ENCODE measurements at regions not wholly inside any gene's neighbourhood (a gene's known extent, or its start where the extent isn't known, plus 50 kb on each side); places are given as distances from the start of the nearest gene placed in this dataset.

- no peak overlapping the region for H2AK5ac ChIP-seq (ENCODE audit: insufficient read length, low read length)
- no peak overlapping the region for H4K91ac ChIP-seq (ENCODE audit: insufficient read length, low read depth, low read length)
Observed at GRCh38 chr2:150222942-150223341, 264.5 kb downstream of the RND3 start.

More at GRCh38 chr2:150222942-150223341, 264.5 kb downstream of the RND3 start:
- Histone ChIP-seq H2BK120ac (ENCODE audit: low read depth, low read length, poor library complexity, severe bottlenecking) (no peak overlapping the region), H2BK15ac (ENCODE audit: low read depth, low read length) (no peak overlapping the region), H2BK12ac (ENCODE audit: insufficient read length, low read depth, low read length) (no peak overlapping the region), H3K9me3 (ENCODE audit: control insufficient read depth, low read depth, low read length) (no peaks in the 10 kb centered on the region), H3K27ac (ENCODE audit: insufficient read length, low read depth, low read length) (no peak overlapping the region), H2BK5ac (ENCODE audit: insufficient read length, low read length) (no peak overlapping the region), H4K20me1 (ENCODE audit: control insufficient read depth, insufficient read depth, insufficient read length) (no peaks in the 10 kb centered on the region), H4K8ac (replicated peaks; ENCODE audit: insufficient read length, low read depth, low read length) (no peak overlapping the region), H2BK20ac (ENCODE audit: low read depth, low read length, poor library complexity, severe bottlenecking) (no peak overlapping the region), H3K79me2 (ENCODE audit: insufficient read depth, low read length) (no peaks in the 10 kb centered on the region), H3K9ac (ENCODE audit: extremely low read depth, insufficient read length, low read length) (no peak overlapping the region), H3T11ph (ENCODE audit: low read length) (no peak overlapping the region), H3K23me2 (ENCODE audit: insufficient read length, low read depth, low read length, poor library complexity, severe bottlenecking) (no peaks in the 10 kb centered on the region), H3K23ac (ENCODE audit: insufficient read length, low read depth, low read length) (no peak overlapping the region), H3K56ac (ENCODE audit: insufficient read length, low read depth, low read length) (no peak overlapping the region), H3K4me1 (ENCODE audit: insufficient read depth, low read length) (no peaks in the 10 kb centered on the region), H3K4me2 (ENCODE audit: insufficient read depth, insufficient read length, low read length) (no peak overlapping the region), H3K18ac (ENCODE audit: insufficient read length, low read depth, low read length) (no peak overlapping the region), H4K5ac (ENCODE audit: insufficient read length, low read depth, low read length) (no peak overlapping the region), H3K79me1 (ENCODE audit: insufficient read depth, low read depth, low read length, poor library complexity, severe bottlenecking) (no peaks in the 10 kb centered on the region), H3K14ac (ENCODE audit: insufficient read depth, low read length) (no peak overlapping the region), H3K4ac (ENCODE audit: low read depth, low read length) (no peak overlapping the region), H3K27me3 (ENCODE audit: insufficient read depth, low read length) (no peaks in the 10 kb centered on the region), H2AFZ (ENCODE audit: low read length) (no peak overlapping the region)
- Mint-ChIP-seq H3K9me3 (no peaks in the 10 kb centered on the region), H3K36me3 (ENCODE audit: insufficient read depth in 1 of 3, low read depth in 3 of 3) (no peaks in the 10 kb centered on the region), H3K4me1 (peaks cover 4 to 10% of the 10 kb centered on the region in 2 experiments; a peak in 2 of 4 replicates), H3K4me3 (no peak overlapping the region), H3K27ac (no peak overlapping the region), H3K27me3 (ENCODE audit: low read depth) (no peaks in the 10 kb centered on the region)
- TF ChIP-seq CTCF (conservative IDR thresholded peaks at IDR 0.05): no peak
- DNase-seq: no peak
- WGBS (ENCODE audit: extremely low coverage, insufficient read length, low lambda C conversion rate): no CpG with 5 or more reads among the region's 5 CpGs
